GM18520 (cell line): ENCODE measurements at regions not wholly inside any gene's neighbourhood (a gene's known extent, or its start where the extent isn't known, plus 50 kb on each side); places are given as distances from the start of the nearest gene placed in this dataset.
A peak's percentile ranks its signal among the peaks of the same experiment; 100 is the strongest.
"Not testable (repeated sequence)": the region's sequence is repeated elsewhere in the genome, so short reads cannot be mapped to it uniquely, and the experiment has no call there.

Experiments used
- ATAC-seq: cut with Tn5 transposase; IDR thresholded peaks from one replicate; pipeline ENCODE4 v1.9.1; 2021; ENCODE audit not compliant: unreplicated experiment

DNA sequence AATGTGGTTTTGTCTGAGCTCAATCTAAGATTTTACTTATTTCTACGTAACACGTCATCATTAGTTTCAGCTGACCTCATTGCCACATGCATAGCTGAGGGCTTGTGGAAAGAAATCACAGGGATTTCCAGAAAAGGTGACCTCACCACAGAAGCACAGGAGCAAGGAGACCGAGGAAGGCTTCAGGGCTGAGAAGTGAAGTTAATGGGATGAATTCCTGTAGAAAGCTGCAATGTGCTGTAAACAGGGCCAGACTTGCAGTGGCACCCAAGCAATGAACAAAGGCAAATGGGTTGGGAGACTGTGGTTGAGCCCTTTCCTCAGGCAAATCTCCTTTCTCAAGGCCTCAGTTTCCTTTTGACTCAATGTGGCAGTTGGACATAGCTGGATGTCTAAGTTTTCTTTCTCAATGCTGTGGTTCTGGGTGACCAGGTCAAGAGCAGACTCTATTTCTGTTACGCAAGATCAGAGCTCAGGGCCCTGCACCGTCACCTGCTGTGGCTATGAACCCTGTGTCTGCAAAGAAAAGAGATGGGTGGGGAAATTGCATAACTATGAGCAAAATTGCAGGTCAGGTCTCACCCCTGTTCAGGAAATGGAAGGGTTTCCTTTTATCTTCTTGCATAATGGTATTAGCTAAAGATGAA, 252.2 kb upstream of the TBL1XR1 start:
- ATAC-seq, result peak; percentile 85

DNA sequence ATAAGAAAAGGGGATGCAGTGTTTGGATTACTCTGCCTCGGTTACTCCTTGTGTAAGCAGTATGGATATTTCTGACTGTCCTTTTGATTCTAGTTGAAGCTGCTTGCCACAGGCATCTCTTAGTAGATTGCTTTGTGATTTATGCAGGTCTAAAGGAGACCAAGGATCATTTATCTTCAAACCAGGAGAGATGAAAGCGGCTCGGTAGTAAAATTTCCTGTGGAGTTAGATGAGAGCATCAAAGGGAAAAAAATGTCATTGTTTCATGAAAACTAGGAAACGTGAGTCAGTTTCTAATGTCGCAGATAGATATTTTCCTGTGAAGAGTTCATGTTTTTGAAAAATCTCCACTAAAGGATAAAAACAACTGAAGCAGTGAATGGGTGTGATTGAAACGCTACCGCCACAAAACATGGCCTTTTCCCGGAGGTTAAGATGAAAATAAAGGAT, 254.0 kb upstream of the TBL1XR1 start:
- no peak for ATAC-seq

DNA sequence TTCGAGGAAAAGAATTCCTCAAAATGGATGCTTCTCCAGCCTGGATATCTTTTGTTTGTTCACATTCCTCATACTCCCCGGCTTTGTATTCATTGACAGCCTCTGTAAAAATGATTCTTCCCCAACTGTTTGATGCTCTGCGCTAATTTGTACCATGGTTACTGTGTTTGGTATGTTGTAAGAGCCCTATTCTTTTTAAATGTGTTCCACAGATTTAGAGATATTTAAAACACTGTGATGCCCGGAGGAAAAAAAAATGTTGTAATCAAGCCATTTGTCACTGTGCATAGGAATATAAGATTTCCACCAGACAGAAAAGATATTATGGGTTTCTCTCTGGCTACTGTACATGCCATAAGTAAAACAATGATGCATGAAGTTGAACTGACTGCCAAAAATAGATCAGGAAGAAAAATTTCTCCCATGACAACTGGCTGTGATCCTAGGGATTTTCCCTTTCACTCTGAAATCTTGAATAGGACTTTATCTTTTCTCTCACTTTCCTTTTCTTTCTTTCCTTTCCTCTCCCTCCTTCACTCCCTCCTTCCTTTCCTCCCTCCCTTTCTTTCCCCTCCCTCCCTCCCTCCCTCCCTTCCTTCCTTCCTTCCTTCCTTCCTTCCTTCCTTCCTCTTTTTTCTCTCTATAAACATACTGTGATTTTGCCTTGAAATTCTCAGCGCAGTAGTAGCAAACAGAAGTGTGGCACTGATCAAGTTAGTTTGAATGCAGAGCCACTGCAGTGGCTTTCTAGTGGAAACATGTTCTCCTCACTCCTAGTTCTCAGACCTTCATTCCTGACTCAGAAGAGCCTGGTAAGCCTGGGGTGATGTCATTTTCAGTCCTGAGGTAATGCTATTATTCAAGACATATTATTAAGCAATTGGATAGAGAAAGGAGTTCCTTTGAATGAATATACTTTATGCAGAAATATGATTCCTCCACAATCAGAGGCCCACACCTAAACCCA, 254.9 kb upstream of the TBL1XR1 start:
- ATAC-seq, result no peak

DNA sequence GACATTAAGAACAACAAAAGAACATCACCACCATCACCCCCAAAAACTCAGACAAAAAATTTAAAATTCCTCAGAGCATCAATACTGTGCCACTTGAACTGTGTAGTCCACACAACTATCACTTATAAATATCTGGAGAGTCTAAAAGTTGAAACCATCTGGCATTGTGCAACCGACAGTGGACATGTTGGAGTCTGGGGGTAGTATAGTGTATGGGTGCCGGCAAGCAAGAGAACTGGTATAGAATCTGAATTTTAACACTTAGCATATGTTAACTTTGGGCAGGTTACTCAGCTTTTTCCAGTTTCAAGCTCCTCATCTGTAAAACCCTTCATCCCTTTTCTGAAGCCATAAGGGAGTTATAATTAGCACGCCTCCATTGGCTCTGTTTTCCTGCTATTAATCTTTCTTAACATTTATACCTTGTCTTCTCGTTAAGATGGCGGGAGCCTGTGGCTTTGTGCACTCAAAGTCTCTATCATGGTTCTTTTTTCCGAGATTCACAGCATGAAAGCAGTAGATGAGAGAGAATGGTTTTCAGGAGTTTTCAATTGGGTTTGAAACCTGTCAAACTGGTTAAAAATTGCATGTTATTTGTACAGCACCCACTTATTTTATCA, 255.7 kb upstream of the TBL1XR1 start:
- no peak for ATAC-seq

DNA sequence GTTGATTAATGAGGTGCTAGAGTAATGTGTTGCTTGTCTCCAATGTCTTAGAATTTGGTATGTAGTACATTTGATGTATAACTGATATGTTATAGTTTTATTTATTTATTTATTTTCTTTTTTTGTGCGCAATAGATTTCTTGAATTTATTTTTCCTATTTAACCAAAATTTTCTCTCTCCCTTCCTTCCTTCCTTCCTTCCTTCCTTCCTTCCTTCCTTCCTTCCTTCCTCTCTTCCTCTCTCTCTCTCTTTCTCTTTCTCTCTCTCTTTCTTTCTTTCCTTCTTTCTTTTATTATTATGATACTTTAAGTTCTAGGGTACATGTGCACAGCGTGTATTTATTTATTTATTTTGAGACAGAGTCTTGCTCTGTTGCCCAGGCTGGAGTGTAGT, 256.2 kb upstream of the TBL1XR1 start:
- ATAC-seq, result no peak

DNA sequence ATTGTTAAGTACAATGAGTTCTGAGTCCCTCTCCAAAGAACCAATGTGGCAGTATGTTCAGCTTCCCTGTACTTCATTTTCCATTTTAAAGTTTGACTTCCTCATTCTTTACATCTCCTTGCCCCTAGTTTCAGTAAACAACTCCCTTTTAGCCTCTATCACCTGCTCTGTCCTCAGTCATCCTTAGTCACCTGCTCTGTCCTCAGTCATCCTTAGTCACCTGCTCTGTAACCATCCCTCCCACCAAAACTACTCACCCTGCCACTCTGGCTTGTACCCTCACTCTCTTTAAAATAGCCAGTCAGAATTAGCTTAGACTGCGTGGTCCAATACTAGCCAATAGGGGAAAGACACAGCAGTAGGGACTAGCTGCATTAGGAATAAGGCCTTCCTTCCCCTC, 259.9 kb upstream of the TBL1XR1 start:
- ATAC-seq, result not testable (repeated sequence)

DNA sequence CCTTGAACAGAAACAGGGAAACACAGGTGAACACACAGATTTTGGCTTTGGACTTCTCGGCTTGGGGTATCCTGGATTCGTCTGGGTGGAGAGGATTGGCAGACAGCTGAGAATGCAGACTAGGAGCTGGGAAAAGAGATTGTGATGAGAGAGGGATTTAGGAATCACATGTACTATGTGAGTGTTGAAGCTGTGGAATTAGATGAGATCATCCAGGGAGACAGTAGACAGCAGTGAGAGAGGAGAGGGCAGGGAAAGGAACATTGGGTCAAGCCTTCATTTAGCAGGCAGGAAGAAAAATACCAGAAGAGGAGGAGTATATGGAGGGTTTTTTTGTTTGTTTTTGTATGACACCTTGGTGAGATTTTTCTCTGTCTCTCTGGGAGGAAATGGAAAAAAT, 262.1 kb upstream of the TBL1XR1 start:
- ATAC-seq, result no peak

DNA sequence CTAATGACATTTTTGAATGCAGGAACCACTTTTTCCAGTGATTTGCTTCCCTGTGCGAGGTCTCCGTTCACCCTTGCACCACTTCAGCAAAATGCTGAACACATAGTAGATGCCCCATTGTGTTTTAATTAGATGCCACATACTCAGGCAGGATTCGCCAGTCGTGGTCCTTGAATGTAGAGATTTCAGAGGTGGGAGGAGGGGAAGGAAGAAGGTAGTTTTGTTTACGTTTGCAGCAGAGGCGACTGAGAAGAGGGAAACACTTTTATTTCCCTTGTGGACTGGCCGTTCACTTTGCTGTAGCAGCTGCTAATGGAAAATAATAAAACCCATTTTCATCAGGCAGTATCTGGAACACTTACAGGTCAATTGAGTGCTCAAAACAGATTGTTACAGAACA, 262.8 kb upstream of the TBL1XR1 start:
- no peak for ATAC-seq

DNA sequence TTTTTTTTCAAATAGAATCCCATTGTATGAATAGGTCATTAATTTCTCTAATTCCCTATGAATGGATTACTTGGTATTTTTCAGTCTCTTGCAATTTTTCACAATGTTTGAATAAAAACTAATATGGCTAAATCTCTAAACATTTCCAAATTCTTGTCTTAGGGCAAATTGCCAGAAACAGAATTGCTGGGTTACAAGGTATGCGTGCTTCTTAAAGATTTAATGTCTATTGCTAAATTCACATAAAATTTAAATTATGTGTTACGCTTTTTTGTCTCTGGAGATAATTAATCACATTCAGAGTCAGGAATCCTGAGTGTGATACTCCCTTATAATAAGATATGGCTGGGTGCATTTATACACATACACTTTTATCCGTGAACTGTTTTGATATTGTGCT, 264.5 kb upstream of the TBL1XR1 start:
- no peak for ATAC-seq

DNA sequence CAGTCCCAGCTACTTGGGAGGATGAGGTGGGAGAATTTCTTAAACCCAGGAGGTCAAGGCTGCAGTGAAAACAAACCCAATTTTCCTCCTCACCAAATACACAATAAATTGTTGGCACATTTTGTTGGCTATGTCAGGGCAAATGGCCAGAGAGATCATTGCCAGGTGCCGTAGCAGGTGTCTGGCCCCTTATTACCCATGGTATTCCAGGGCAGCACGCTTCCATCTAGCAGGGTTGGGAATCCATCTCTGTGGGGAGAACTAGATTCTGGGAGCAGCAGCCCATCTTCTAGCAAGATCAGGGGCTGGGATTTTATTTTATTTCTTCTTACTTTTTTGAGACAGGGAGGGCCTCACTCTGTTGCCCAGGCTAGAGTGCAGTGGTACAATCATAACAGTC, 266.1 kb upstream of the TBL1XR1 start:
- ATAC-seq, result not testable (repeated sequence)

DNA sequence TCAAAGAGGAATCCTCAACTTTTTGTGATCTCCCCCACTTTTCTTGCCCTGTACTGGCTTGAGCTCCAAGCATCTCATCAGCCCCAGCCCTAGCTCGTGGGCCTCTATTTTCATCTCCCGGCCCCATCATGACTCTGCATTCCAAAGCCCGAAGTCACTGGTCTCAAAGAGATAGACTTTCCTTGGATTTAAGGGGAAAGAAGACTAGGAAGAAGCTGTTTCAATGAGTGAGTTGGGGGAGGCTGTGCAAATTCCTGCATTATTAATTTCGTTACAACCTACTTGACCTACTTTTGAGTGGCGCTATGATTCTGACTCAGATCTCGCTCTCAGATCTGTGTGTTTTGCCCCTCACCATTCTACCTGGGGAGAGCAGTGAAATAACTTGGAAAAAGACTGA, 266.6 kb upstream of the TBL1XR1 start:
- no peak for ATAC-seq

DNA sequence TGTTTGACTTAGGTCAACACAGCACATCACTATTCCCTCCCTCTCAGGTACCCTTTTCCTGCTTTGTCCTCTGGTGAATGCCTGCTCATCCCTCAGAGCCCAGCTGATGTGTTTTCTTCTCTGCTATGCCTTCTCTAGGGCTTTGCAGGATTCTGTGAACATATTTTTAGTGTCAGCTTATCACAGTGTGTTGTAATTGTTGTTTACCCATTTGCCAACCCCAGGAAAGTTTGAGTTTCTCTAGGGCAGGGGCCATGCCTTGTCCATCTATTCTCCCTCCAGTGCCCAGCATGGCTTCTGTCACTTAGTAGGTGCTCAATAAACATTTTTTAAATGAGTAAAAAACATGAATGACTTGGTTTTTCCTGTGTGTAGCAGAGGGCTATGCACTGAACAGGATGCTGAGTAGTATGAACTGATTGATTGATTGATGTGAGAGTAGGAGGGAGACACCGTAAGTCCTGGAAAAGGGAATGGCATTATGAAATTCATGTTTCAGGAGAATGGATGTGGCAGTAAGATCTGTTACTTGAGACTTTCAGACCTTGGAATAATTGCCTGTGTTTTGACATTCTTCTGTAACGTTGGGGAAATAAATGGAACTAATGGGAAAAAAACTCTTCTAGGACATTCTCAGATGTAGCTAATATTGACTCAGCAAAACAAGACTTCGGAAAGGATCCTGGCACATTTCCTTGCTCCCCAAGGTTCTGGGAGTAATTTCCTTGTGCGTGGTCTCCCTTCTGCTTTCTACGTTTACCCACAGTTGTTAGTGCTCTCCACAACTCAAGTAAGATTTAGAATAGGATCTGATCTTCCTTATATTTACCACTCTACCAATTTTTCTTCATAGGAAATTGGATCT, 267.3 kb upstream of the TBL1XR1 start:
- no peak for ATAC-seq

DNA sequence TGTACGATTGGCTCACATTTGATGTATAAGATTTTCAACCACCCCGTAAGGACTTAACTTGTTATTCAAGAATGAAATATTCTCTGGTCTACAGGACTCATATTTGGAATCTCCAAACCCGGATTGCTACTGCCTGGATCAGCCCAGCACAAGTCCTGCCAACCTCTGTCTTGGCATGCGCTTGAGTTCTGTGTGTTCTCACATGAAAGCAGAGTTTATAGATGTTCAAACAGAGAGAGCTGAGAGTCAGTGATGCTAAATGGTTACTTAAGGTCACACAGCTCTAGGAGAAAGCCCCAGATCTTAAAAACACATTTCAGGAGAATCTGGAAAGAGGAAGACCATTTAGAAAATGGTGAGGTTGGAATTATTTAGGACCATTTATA, 268.0 kb upstream of the TBL1XR1 start:
- ATAC-seq, result no peak

DNA sequence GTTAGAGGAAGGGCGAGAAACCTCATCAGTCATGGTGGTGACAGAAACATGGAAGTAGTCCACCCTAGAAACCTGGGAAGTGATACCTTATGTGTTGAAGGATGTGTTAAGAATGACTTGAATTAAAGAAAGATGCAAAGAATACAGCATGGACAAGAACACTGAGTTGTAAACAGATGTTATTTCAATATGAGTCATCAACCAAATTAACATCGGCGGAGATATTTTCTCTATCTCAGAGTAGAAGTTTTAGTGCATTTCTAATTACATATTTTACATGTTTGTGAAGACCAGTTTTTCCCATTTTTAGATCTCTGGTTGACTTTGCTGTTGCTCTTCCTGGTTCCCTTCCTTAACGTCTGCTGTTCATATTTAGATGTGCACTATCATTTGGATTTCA, 268.8 kb upstream of the TBL1XR1 start:
- no peak for ATAC-seq

DNA sequence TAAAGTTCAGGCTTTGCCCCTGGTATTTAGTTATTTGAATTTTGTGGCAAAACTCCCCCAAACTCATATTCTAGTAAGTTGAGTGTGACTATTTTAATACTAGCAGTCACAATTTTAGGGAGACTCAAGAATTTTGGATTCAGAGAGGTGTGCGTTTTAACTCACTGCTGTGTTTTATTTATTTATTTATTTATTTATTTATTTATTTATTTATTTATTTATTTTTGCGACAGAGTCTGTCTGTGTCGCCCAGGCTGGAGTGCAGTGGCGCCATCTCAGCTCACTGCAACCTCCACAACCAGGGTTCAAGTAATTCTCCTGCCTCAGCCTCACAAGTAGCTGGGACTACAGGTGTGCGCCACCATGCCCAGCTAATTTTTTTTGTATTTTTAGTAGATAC, 269.3 kb upstream of the TBL1XR1 start:
- not testable (repeated sequence) for ATAC-seq

DNA sequence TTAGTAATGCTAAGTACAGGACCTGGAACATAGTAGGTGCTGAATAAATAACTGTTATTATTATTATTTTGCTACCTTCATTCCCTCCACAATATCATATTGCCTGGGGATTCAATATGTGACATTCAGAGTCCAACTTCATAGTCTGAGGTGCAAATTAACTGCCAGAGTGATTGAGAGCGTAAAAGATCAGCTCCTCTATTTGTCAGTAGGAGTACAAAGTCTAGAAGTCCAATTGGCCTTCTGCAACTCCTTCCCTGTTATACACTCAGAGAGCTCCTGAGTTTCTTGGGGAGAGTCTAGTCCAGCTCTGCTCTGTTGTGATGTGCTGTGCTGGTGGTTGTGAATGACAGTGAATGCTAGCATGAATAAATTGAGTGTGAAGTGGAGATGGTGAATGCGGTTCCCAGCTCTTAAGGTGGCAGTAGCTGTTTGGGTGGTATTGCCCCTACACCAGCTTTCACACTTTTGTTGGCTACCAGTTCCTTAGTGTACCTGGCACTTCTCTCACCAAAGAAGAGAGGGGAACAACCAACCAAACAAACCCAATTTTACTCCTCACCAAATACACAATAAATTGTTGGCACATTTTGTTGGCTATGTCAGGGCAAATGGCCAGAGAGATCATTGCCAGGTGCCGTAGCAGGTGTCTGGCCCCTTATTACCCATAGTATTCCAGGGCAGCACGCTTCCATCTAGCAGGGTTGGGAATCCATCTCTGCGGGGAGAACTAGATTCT, 270.1 kb upstream of the TBL1XR1 start:
- no peak for ATAC-seq

DNA sequence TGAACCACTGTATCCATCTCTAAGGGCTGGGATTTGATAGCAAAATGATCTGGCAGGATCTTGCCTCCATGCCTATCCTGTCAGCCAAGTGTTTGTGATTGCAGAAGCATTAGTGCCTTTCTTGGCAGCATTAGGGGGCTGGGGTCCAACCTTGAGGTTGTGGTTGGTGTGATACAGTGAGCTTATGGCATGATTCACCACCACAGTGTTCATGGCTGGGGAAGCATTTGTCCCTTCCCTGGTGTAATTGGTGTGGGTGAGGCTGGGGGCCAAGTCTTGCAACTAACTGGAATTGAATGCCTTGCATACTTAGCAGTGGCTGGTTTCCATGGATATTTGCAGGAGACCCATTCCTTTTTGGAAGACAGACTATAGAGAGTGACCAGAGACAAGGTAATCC, 271.0 kb upstream of the TBL1XR1 start:
- no peak for ATAC-seq

DNA sequence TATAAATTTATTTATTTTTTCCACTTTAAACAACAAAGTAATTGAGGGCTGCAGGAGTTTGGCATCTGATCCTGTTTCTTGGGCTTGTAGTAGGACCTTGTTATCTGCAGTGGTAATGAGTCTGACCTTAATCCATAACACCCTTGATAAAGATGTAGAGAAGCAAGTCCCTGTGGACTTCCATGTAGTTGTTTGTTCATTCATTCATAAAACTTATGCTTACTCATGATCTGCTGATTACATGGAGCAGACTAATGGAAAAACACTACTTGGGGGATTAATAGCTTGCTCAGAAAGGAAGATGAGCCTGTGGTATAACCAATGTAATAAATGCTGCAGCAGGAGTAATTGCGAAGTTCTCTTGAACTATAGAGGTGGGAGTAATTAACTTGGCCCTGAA, 271.5 kb upstream of the TBL1XR1 start:
- no peak for ATAC-seq

DNA sequence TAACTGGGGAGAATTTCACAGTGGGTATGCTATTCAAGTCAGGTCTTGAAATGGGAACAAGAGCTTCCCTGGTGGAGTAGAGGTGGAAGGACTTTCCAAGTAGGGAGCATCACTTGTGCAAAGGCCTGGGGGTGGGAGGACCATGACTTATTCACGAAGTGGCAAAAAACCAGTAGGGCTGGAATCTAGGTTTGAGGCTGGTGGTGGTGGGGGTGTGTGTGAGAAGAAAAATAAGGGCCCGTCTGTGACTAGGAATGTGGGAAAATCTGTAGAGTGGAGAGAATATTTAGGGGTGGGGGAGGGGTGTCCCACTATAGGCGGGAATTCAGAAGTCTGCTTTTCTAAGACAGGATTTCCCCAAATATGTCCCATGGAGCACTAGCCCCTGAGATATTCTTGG, 271.9 kb upstream of the TBL1XR1 start:
- ATAC-seq, result no peak

DNA sequence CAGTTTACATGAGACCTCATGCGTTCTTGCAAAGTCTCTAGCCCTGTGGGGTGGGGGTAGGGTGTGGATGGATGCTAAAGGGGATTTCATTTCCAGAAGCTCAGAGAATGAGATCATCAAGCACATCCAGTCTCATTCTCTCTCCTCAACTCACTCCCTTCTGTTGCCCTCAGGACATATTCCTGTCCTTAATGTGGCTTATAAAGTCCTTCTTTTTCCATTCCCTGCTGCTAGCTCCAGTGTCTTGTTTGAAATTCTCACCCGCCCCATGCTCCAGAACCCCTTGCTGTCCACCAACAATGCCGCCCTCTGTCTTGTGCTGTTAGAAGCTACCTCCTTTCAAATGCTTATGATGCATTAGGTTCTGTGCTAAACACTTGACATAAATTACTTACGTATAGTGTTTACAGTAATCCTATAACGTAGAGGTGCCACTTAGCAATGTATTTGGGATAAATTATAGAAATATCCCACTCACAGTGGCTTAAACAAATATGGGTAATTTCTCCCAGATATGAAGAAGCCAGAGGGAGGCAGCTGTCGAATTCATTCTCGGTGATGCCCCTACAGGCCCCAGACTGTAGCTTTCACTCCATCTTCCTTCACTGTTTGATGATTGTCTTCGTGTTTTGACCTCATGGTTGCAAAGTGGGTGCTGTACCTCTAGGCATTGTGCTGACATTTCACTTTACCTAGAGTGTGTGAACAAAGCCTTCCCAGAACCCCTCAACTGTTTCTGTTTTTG, 273.1 kb upstream of the TBL1XR1 start:
- no peak for ATAC-seq
